PC-3 (cell line): ENCODE measurements at regions not wholly inside any gene's neighbourhood (a gene's known extent, or its start where the extent isn't known, plus 50 kb on each side); places are given as distances from the start of the nearest gene placed in this dataset.

ENCODE experiments used
- ATAC-seq: fragments of 200-7000 bp; cut with Tn5 transposase; 2 replicates; pipeline ENCODE4 v1.9.1; 2020; ENCODE audit warnings: mild to moderate bottlenecking, moderate library complexity
- BruUV-seq: library from RNA; stranded (reverse); fragments of 400-500 nt; replicated peaks from 2 replicates; lab custom pipeline; 2021; lab: Mats Ljungman, UMichigan
- CTCF ChIA-PET: fragments of 300-600 bp; sonication (Branson Sonifier 250); formaldehyde crosslinking; loops from one replicate; lab custom pipeline; 2022; ENCODE audit warnings: antibody characterized with exemption; lab: Charles Lee
- POLR2A ChIA-PET: fragments of 300-600 bp; sonication (Branson Sonifier 250); formaldehyde crosslinking; loops from one replicate; lab custom pipeline; 2022; ENCODE audit warnings: antibody characterized with exemption; ENCODE audit not compliant: unreplicated experiment; lab: Charles Lee
- DNase-seq: peaks from one replicate; pipeline ENCODE4 v3.0.0-alpha.2; 2015
- H2AFZ ChIP-seq: fragments of 300-600 bp; sonication (generic); 2 replicates; pipeline ENCODE4 v1.6.0; 2016; ENCODE audit warnings: antibody characterized with exemption, low read length
- H3F3A ChIP-seq: fragments of 300-600 bp; sonication (generic); one replicate; pipeline ENCODE4 v1.6.0; 2017; ENCODE audit warnings: antibody characterized with exemption, low read length, control low read depth, mild to moderate bottlenecking; ENCODE audit not compliant: unreplicated experiment
- H3K27ac ChIP-seq: fragments of 300-600 bp; sonication (generic); 2 replicates; pipeline ENCODE4 v1.5.1; 2016; ENCODE audit warnings: mild to moderate bottlenecking, low read length
- H3K27me3 ChIP-seq: fragments of 300-600 bp; sonication (generic); 2 replicates; pipeline ENCODE4 v1.6.1; 2016; ENCODE audit warnings: low read length, mixed read lengths
- H3K36me3 ChIP-seq: fragments of 300-600 bp; sonication (generic); 2 replicates; pipeline ENCODE4 v1.6.1; 2016; ENCODE audit warnings: low read depth, mixed run types, low read length, mixed read lengths
- H3K4me1 ChIP-seq: fragments of 300-600 bp; sonication (generic); 2 replicates; pipeline ENCODE4 v1.5.1; 2016; ENCODE audit warnings: low read length; ENCODE audit not compliant: insufficient read depth
- H3K4me2 ChIP-seq: fragments of 300-600 bp; sonication (generic); 2 replicates; pipeline ENCODE4 v1.6.0; 2016; ENCODE audit warnings: low read length
- H3K4me3 ChIP-seq: fragments of 300-600 bp; sonication (generic); 2 replicates; pipeline ENCODE4 v1.5.1; 2016; ENCODE audit warnings: mild to moderate bottlenecking, low read length, mixed read lengths
- H3K79me2 ChIP-seq: fragments of 300-600 bp; sonication (generic); 2 replicates; pipeline ENCODE4 v1.6.1; 2017; ENCODE audit warnings: low read length, mixed read lengths
- H3K9ac ChIP-seq: fragments of 300-600 bp; sonication (generic); 2 replicates; pipeline ENCODE4 v1.6.0; 2016; ENCODE audit warnings: mild to moderate bottlenecking, low read length
- H3K9me2 ChIP-seq: fragments of 300-600 bp; sonication (generic); replicated peaks from 2 replicates; pipeline ENCODE4 v1.6.1; 2016; ENCODE audit warnings: mixed run types, low read length, mixed read lengths
- H3K9me3 ChIP-seq: fragments of 300-600 bp; sonication (generic); 2 replicates; pipeline ENCODE4 v1.6.1; 2016; ENCODE audit warnings: low read length, mixed read lengths
- H4K20me1 ChIP-seq: fragments of 300-600 bp; sonication (generic); 2 replicates; pipeline ENCODE4 v1.6.1; 2016; ENCODE audit warnings: low read length, mixed read lengths
- EZH2 ChIP-seq: fragments of 300-600 bp; sonication (generic); IDR thresholded peaks from one replicate; pipeline ENCODE4 v1.6.1; 2017; ENCODE audit warnings: antibody characterized with exemption, mild to moderate bottlenecking, low read length; ENCODE audit not compliant: unreplicated experiment
- EZH2phosphoT487 ChIP-seq: fragments of 300-600 bp; sonication (generic); IDR thresholded peaks from 2 replicates; pipeline ENCODE4 v1.6.1; 2018; ENCODE audit warnings: mild to moderate bottlenecking, antibody characterized with exemption, low read length, borderline replicate concordance
- intact Hi-C: fragments of 100-400 bp; cut with micrococcal nuclease; formaldehyde crosslinking; loops from 2 replicates; pipeline ENCODE4 v1.9.0; 2023
- TF ChIP-seq, protein P1 (sequence below): fragments of 300-600 bp; sonication (generic); conservative IDR thresholded peaks from 2 replicates; pipeline ENCODE4 v1.5.1; 2017; ENCODE audit warnings: antibody characterized with exemption, low read depth, mild to moderate bottlenecking, low read length

GRCh38 chr2:16477648-16478047 lies 188.0 kb downstream of the CYRIA start:
- POLR2A ChIA-PET = no interaction called here
- H3K9me2 ChIP-seq = no peaks in the 10 kb centered on the region
- H3K27me3 ChIP-seq = no peaks in the 10 kb centered on the region
- H3K9me3 ChIP-seq = no peaks in the 10 kb centered on the region
- DNase-seq (no peak), ATAC-seq (no peak)
- H3K27ac ChIP-seq = no peak overlapping the region
- no TSS peak for BruUV-seq
- no peaks in the 10 kb centered on the region for H3K4me1 ChIP-seq
- TF ChIP-seq, protein P1, sequence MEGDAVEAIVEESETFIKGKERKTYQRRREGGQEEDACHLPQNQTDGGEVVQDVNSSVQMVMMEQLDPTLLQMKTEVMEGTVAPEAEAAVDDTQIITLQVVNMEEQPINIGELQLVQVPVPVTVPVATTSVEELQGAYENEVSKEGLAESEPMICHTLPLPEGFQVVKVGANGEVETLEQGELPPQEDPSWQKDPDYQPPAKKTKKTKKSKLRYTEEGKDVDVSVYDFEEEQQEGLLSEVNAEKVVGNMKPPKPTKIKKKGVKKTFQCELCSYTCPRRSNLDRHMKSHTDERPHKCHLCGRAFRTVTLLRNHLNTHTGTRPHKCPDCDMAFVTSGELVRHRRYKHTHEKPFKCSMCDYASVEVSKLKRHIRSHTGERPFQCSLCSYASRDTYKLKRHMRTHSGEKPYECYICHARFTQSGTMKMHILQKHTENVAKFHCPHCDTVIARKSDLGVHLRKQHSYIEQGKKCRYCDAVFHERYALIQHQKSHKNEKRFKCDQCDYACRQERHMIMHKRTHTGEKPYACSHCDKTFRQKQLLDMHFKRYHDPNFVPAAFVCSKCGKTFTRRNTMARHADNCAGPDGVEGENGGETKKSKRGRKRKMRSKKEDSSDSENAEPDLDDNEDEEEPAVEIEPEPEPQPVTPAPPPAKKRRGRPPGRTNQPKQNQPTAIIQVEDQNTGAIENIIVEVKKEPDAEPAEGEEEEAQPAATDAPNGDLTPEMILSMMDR = no peak
- no peak for TF ChIP-seq EZH2
- no peak for TF ChIP-seq EZH2phosphoT487
- H2AFZ ChIP-seq = no peak overlapping the region
- no peak overlapping the region for H3K4me2 ChIP-seq
- H3K4me3 ChIP-seq = no peak overlapping the region
- H3K9ac ChIP-seq = no peak overlapping the region
- H3K36me3 ChIP-seq = no peaks in the 10 kb centered on the region
- CTCF ChIA-PET = no interaction called here
- no peaks in the 10 kb centered on the region for H3F3A ChIP-seq
- H3K79me2 ChIP-seq = no peaks in the 10 kb centered on the region
- no peaks in the 10 kb centered on the region for H4K20me1 ChIP-seq
- intact Hi-C loops = no loop called here

DNA sequence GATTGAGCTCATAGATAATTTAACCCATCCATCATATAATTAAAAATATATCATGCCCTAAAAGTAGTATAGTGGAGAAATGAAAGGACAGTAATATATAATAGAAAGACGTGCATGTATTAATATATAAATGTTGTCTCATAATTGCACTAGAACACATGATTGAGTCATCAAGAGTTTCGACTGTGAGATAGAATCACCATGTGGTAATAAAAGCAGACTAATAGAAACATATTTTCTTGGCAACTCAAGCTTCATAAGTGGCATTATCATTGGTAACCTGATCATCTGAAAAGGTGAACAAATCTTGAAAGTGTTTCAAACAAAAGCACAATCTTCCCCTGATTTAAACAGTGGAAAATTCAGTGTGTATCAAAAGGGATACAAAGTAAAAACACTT lies 188.8 kb downstream of the CYRIA start:
- no peaks in the 10 kb centered on the region for H3K36me3 ChIP-seq
- no peak for ATAC-seq

GRCh38 chr2:16475986-16476567 lies 189.6 kb downstream of the CYRIA start:
- BruUV-seq = no TSS peak
- CTCF ChIA-PET = no interaction called here
- H3K9me3 ChIP-seq = no peaks in the 10 kb centered on the region

More for the DNA sequence above, 188.8 kb downstream of the CYRIA start:
- Histone ChIP-seq H3F3A (no peaks in the 10 kb centered on the region), H3K4me3 (no peak overlapping the region), H3K9ac (no peak overlapping the region), H3K9me3 (no peaks in the 10 kb centered on the region), H3K4me1 (no peaks in the 10 kb centered on the region), H3K9me2 (no peaks in the 10 kb centered on the region), H3K27me3 (no peaks in the 10 kb centered on the region), H3K4me2 (no peak overlapping the region), H3K79me2 (no peaks in the 10 kb centered on the region), H4K20me1 (no peaks in the 10 kb centered on the region), H2AFZ (no peak overlapping the region), H3K27ac (no peak overlapping the region)
- no peak for DNase-seq
- TF ChIP-seq EZH2 (no peak), EZH2phosphoT487 (no peak)
- TF ChIP-seq, protein P1 = no peak
- no TSS peak for BruUV-seq
- ChIA-PET POLR2A (no interaction called here), CTCF (no interaction called here)
- intact Hi-C loops = no loop called here

More at GRCh38 chr2:16475986-16476567, 189.6 kb downstream of the CYRIA start:
- no peaks in the 10 kb centered on the region for H3K9me2 ChIP-seq
- H3K4me3 ChIP-seq = no peak overlapping the region
- POLR2A ChIA-PET = no interaction called here
- DNase-seq = no peak
- no peaks in the 10 kb centered on the region for H3K27me3 ChIP-seq
- no peak for ATAC-seq
- TF ChIP-seq EZH2phosphoT487 (no peak), EZH2 (no peak)
- TF ChIP-seq, protein P1 = no peak
- no peaks in the 10 kb centered on the region for H3K36me3 ChIP-seq
- intact Hi-C loops = no loop called here
- no peaks in the 10 kb centered on the region for H4K20me1 ChIP-seq
- no peaks in the 10 kb centered on the region for H3F3A ChIP-seq
- no peaks in the 10 kb centered on the region for H3K79me2 ChIP-seq
- no peaks in the 10 kb centered on the region for H3K4me1 ChIP-seq
- H2AFZ ChIP-seq = no peak overlapping the region
- H3K4me2 ChIP-seq = no peak overlapping the region
- H3K27ac ChIP-seq = no peak overlapping the region
- H3K9ac ChIP-seq = no peak overlapping the region
